HUES64 (cell line): ENCODE measurements at regions not wholly inside any gene's neighbourhood (a gene's known extent, or its start where the extent isn't known, plus 50 kb on each side); places are given as distances from the start of the nearest gene placed in this dataset.
"Not testable (repeated sequence)": the region's sequence is repeated elsewhere in the genome, so short reads cannot be mapped to it uniquely, and the experiment has no call there.

Source experiments
- H3K27ac ChIP-seq: 2 replicates; pipeline ENCODE4 v1.7.0; 2013; ENCODE audit warnings: low read depth, low read length, inconsistent platforms
- H3K27me3 ChIP-seq: 2 replicates; pipeline ENCODE4 v1.6.1; 2013; ENCODE audit warnings: mild to moderate bottlenecking, low read length; ENCODE audit not compliant: insufficient read depth
- H3K36me3 ChIP-seq: 2 replicates; pipeline ENCODE4 v1.6.1; 2013; ENCODE audit warnings: mild to moderate bottlenecking, low read length; ENCODE audit not compliant: insufficient read depth
- H3K4me1 ChIP-seq: 2 replicates; pipeline ENCODE4 v1.6.1; 2013; ENCODE audit warnings: mild to moderate bottlenecking, low read length, moderate library complexity; ENCODE audit not compliant: insufficient read depth
- H3K4me3 ChIP-seq: 2 replicates; pipeline ENCODE4 v1.5.1; 2013; ENCODE audit warnings: mild to moderate bottlenecking, low read length, moderate library complexity
- H3K9ac ChIP-seq: 2 replicates; pipeline ENCODE4 v1.6.1; 2013; ENCODE audit warnings: mild to moderate bottlenecking, low read depth, low read length
- H3K9me3 ChIP-seq: 2 replicates; pipeline ENCODE4 v1.6.1; 2013; ENCODE audit warnings: low read depth, low read length; ENCODE audit not compliant: insufficient read depth
- WGBS: fragments of 150-250, 120-280 bp; methylation state at CpG from one replicate; pipeline ENCODE4 v1.1.7; 2013; ENCODE audit warnings: missing lambda C conversion rate; 5-methylcytosine and 5-hydroxymethylcytosine counted together

GRCh38 chr13:40048551-40048950 lies 393.1 kb downstream of the COG6 start:
- Histone ChIP-seq H3K4me1 (no peaks in the 10 kb centered on the region), H3K27me3 (no peaks in the 10 kb centered on the region), H3K4me3 (no peak overlapping the region), H3K36me3 (no peaks in the 10 kb centered on the region), H3K9ac (no peak overlapping the region), H3K9me3 (no peaks in the 10 kb centered on the region), H3K27ac (no peak overlapping the region)
- WGBS = 83% methylated on average over 5 of the region's 5 CpGs

- Histone ChIP-seq H3K9me3 (no peaks in the 10 kb centered on the region), H3K4me1 (no peaks in the 10 kb centered on the region), H3K27me3 (no peaks in the 10 kb centered on the region), H3K9ac (no peak overlapping the region), H3K4me3 (no peak overlapping the region), H3K36me3 (no peaks in the 10 kb centered on the region), H3K27ac (no peak overlapping the region)
Measured at GRCh38 chr13:40052954-40053353, 397.5 kb downstream of the COG6 start.

- WGBS = 94% methylated on average over 4 of the region's 4 CpGs
- Histone ChIP-seq H3K27ac (no peak overlapping the region), H3K4me3 (no peak overlapping the region), H3K9ac (no peak overlapping the region), H3K9me3 (no peaks in the 10 kb centered on the region), H3K27me3 (no peaks in the 10 kb centered on the region), H3K4me1 (no peaks in the 10 kb centered on the region), H3K36me3 (no peaks in the 10 kb centered on the region)
Measured at GRCh38 chr13:40053401-40053800, 397.9 kb downstream of the COG6 start.

- no CpG with 5 or more reads among the region's 3 CpGs for WGBS
Measured at GRCh38 chr13:40054422-40054821, 399.0 kb downstream of the COG6 start.

GRCh38 chr13:40056898-40057619 lies 401.6 kb downstream of the COG6 start:
- Histone ChIP-seq H3K36me3 (no peaks in the 10 kb centered on the region), H3K27me3 (no peaks in the 10 kb centered on the region), H3K27ac (no peak overlapping the region), H3K4me3 (no peak overlapping the region), H3K9ac (no peak overlapping the region), H3K4me1 (no peaks in the 10 kb centered on the region), H3K9me3 (no peaks in the 10 kb centered on the region)
- 92% methylated on average over 4 of the region's 4 CpGs for WGBS

More at GRCh38 chr13:40054422-40054821, 399.0 kb downstream of the COG6 start:
- not testable (repeated sequence) for H3K4me1 ChIP-seq, H3K9me3 ChIP-seq, H3K4me3 ChIP-seq, H3K9ac ChIP-seq, H3K27ac ChIP-seq, H3K36me3 ChIP-seq, H3K27me3 ChIP-seq

- H3K4me1 ChIP-seq = no peaks in the 10 kb centered on the region
- no peak overlapping the region for H3K9ac ChIP-seq
- 88% methylated on average over 3 of the region's 3 CpGs for WGBS
Measured at GRCh38 chr13:40058757-40059236, 403.3 kb downstream of the COG6 start.

GRCh38 chr13:40059540-40060232 lies 404.2 kb downstream of the COG6 start:
- no peaks in the 10 kb centered on the region for H3K9me3 ChIP-seq
- H3K4me3 ChIP-seq = no peak overlapping the region
- no peak overlapping the region for H3K27ac ChIP-seq
- no peak overlapping the region for H3K9ac ChIP-seq
- no peaks in the 10 kb centered on the region for H3K36me3 ChIP-seq
- no peaks in the 10 kb centered on the region for H3K27me3 ChIP-seq
- no peaks in the 10 kb centered on the region for H3K4me1 ChIP-seq
- 89% methylated on average over 5 of the region's 8 CpGs for WGBS

More at GRCh38 chr13:40058757-40059236, 403.3 kb downstream of the COG6 start:
- H3K27ac ChIP-seq = no peak overlapping the region
- H3K27me3 ChIP-seq = no peaks in the 10 kb centered on the region
- no peaks in the 10 kb centered on the region for H3K36me3 ChIP-seq
- no peaks in the 10 kb centered on the region for H3K9me3 ChIP-seq
- no peak overlapping the region for H3K4me3 ChIP-seq

- no peaks in the 10 kb centered on the region for H3K4me1 ChIP-seq
Measured at GRCh38 chr13:40060296-40061007, 405.0 kb downstream of the COG6 start.

GRCh38 chr13:40061466-40062450 lies 406.3 kb downstream of the COG6 start:
- Histone ChIP-seq H3K36me3 (no peaks in the 10 kb centered on the region), H3K9me3 (no peaks in the 10 kb centered on the region), H3K9ac (no peak overlapping the region), H3K27ac (no peak overlapping the region), H3K4me3 (no peak overlapping the region), H3K27me3 (no peaks in the 10 kb centered on the region), H3K4me1 (no peaks in the 10 kb centered on the region)
- 91% methylated on average over 7 of the region's 7 CpGs for WGBS

More at GRCh38 chr13:40060296-40061007, 405.0 kb downstream of the COG6 start:
- WGBS = 93% methylated on average over 3 of the region's 4 CpGs
- Histone ChIP-seq H3K9me3 (no peaks in the 10 kb centered on the region), H3K9ac (no peak overlapping the region), H3K27me3 (no peaks in the 10 kb centered on the region), H3K36me3 (no peaks in the 10 kb centered on the region), H3K27ac (no peak overlapping the region), H3K4me3 (no peak overlapping the region)

- WGBS = 90% methylated on average over 7 of the region's 8 CpGs
- Histone ChIP-seq H3K9ac (no peak overlapping the region), H3K4me1 (no peaks in the 10 kb centered on the region), H3K27me3 (no peaks in the 10 kb centered on the region), H3K27ac (no peak overlapping the region), H3K4me3 (no peak overlapping the region), H3K36me3 (no peaks in the 10 kb centered on the region), H3K9me3 (no peaks in the 10 kb centered on the region)
Measured at GRCh38 chr13:40063278-40063698, 407.8 kb downstream of the COG6 start.
